ENCODE measurements at regions not wholly inside any gene's neighbourhood (a gene's known extent, or its start where the extent isn't known, plus 50 kb on each side); places are given as distances from the start of the nearest gene placed in this dataset.

DNA sequence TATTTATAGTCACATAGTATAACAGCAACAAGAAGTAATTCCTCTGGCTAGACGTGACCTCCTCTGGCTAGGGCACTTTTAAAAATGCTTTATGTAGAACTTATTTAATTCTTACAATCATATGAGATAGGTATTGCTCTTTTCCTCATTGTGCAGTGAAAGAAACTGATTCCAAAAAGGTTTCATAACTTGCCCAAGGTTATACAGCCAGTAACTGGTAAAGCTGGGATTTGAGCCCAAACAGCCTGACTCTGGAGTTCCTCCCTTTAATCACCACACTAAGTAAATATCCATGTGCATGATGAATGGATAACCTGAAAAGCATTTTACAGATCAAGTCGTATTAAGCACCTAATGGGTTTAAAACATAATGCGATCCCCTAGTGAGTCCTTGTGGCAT, 214.6 kb downstream of the PRL start:
- CTCF ChIA-PET = interaction anchor here (0.5 kb wide), 1 partner anchor 14 kb away, joined by 3 read pairs; no protein-coding TSS in a partner anchor

More for the DNA sequence above, 214.6 kb downstream of the PRL start:
- Histone ChIP-seq H3K56ac (ENCODE audit: extremely low read depth, insufficient read depth, low read length) (no peak overlapping the region), H3K79me1 (ENCODE audit: low read depth in 1 of 2, low read length in 2 of 2) (no peaks in the 10 kb centered on the region), H2AK5ac (ENCODE audit: low read depth, low read length) (no peak overlapping the region), H3K18ac (ENCODE audit: low read depth, low read length) (no peak overlapping the region; the same call in 1 of the 2 replicates), H4K8ac (ENCODE audit: low read depth in 2 of 2, low read length in 2 of 2) (no peak overlapping the region), H3K14ac (replicated peaks; ENCODE audit: low read depth, low read length) (no peak overlapping the region), H3K9ac (ENCODE audit: low read depth, low read length) (no peak overlapping the region), H3K23ac (ENCODE audit: low read depth, low read length) (no peak overlapping the region), H4K91ac (ENCODE audit: insufficient read depth, low read depth, low read length) (no peak overlapping the region), H2BK20ac (ENCODE audit: low read depth, low read length) (no peak overlapping the region), H4K5ac (ENCODE audit: low read depth, low read length) (no peak overlapping the region), H3K4me3 (ENCODE audit: insufficient read depth, low read depth, low read length) (no peak overlapping the region), H2BK5ac (ENCODE audit: low read depth, low read length, poor library complexity, severe bottlenecking) (no peak overlapping the region), H4K20me1 (ENCODE audit: insufficient read depth, low read length) (no peaks in the 10 kb centered on the region), H3K4me1 (ENCODE audit: control insufficient read depth, insufficient read depth, low read length) (peaks cover 5% of the 10 kb centered on the region; the same call in 1 of the 2 replicates), H2BK15ac (ENCODE audit: low read depth, low read length) (no peak overlapping the region), H3K9me3 (ENCODE audit: control insufficient read depth, insufficient read depth, low read length) (no peaks in the 10 kb centered on the region), H3K4me2 (ENCODE audit: low read depth, low read length) (no peak overlapping the region), H2BK120ac (ENCODE audit: low read depth, low read length) (no peak overlapping the region), H2AFZ (replicated peaks; ENCODE audit: low read length, poor library complexity) (no peak overlapping the region), H2AK9ac (replicated peaks; ENCODE audit: low read depth, low read length, poor library complexity) (no peak overlapping the region), H3K9me1 (ENCODE audit: insufficient read depth, low read length) (no peaks in the 10 kb centered on the region), H3K27ac (ENCODE audit: insufficient read depth, low read length) (no peak overlapping the region), H3K4ac (ENCODE audit: low read depth, low read length) (no peak overlapping the region), H3K36me3 (ENCODE audit: control insufficient read depth, insufficient read depth, low read length) (no peaks in the 10 kb centered on the region), H3K27me3 (ENCODE audit: control insufficient read depth, insufficient read depth, low read length) (no peaks in the 10 kb centered on the region)
- peak; percentile 53 for ATAC-seq (ENCODE audit: low read depth)
- in situ Hi-C loops (cut with MboI; ENCODE audit: low sequenced_read_pairs) = no loop called here
- BruUV-seq (replicated peaks) = no TSS peak
- intact Hi-C loops (cut with micrococcal nuclease) = loop anchor here (5.0 kb wide), 1 partner anchor 55 kb away; no protein-coding TSS in a partner anchor
- no peak for TF ChIP-seq SMC3 (IDR thresholded peaks at IDR 0.05; ENCODE audit: low read depth, low read length)
- TF ChIP-seq, protein P1, sequence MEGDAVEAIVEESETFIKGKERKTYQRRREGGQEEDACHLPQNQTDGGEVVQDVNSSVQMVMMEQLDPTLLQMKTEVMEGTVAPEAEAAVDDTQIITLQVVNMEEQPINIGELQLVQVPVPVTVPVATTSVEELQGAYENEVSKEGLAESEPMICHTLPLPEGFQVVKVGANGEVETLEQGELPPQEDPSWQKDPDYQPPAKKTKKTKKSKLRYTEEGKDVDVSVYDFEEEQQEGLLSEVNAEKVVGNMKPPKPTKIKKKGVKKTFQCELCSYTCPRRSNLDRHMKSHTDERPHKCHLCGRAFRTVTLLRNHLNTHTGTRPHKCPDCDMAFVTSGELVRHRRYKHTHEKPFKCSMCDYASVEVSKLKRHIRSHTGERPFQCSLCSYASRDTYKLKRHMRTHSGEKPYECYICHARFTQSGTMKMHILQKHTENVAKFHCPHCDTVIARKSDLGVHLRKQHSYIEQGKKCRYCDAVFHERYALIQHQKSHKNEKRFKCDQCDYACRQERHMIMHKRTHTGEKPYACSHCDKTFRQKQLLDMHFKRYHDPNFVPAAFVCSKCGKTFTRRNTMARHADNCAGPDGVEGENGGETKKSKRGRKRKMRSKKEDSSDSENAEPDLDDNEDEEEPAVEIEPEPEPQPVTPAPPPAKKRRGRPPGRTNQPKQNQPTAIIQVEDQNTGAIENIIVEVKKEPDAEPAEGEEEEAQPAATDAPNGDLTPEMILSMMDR (conservative IDR thresholded peaks at IDR 0.05; ENCODE audit: low read depth, low read length) = no peak
- TF ChIP-seq BHLHE40 (IDR thresholded peaks at IDR 0.05; ENCODE audit: low read depth, low read length) = no peak
- no peak for TF ChIP-seq CEBPB (IDR thresholded peaks at IDR 0.05; ENCODE audit: low read depth, low read length)
- no peak for TF ChIP-seq NFE2L2 (IDR thresholded peaks at IDR 0.05; ENCODE audit: low read depth, low read length)
- TF ChIP-seq MXI1 (IDR thresholded peaks at IDR 0.05; ENCODE audit: borderline replicate concordance, low read depth, low read length) = no peak
- TF ChIP-seq CHD1 (IDR thresholded peaks at IDR 0.05; ENCODE audit: low read depth, low read length) = no peak
- no peak for TF ChIP-seq RFX5 (IDR thresholded peaks at IDR 0.05; ENCODE audit: low read depth, low read length)
- TF ChIP-seq FOS (IDR thresholded peaks at IDR 0.05; ENCODE audit: low read depth, low read length) = no peak
- no peak for TF ChIP-seq POLR2A (IDR thresholded peaks at IDR 0.05; ENCODE audit: low read depth, low read length)
- no peak for TF ChIP-seq MAFK (IDR thresholded peaks at IDR 0.05; ENCODE audit: low read depth, low read length)
- no peak for TF ChIP-seq RAD21 (IDR thresholded peaks at IDR 0.05; ENCODE audit: low read length)
- no peak for TF ChIP-seq RCOR1 (IDR thresholded peaks at IDR 0.05; ENCODE audit: insufficient replicate concordance, low read length)
- no peak for TF ChIP-seq MAZ (IDR thresholded peaks at IDR 0.05; ENCODE audit: borderline replicate concordance, low read depth, low read length)
- TF ChIP-seq, protein P2, sequence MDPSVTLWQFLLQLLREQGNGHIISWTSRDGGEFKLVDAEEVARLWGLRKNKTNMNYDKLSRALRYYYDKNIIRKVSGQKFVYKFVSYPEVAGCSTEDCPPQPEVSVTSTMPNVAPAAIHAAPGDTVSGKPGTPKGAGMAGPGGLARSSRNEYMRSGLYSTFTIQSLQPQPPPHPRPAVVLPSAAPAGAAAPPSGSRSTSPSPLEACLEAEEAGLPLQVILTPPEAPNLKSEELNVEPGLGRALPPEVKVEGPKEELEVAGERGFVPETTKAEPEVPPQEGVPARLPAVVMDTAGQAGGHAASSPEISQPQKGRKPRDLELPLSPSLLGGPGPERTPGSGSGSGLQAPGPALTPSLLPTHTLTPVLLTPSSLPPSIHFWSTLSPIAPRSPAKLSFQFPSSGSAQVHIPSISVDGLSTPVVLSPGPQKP (IDR thresholded peaks at IDR 0.05; ENCODE audit: borderline replicate concordance, low read depth, low read length) = no peak
- TF ChIP-seq, protein P3, sequence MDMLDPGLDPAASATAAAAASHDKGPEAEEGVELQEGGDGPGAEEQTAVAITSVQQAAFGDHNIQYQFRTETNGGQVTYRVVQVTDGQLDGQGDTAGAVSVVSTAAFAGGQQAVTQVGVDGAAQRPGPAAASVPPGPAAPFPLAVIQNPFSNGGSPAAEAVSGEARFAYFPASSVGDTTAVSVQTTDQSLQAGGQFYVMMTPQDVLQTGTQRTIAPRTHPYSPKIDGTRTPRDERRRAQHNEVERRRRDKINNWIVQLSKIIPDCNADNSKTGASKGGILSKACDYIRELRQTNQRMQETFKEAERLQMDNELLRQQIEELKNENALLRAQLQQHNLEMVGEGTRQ (IDR thresholded peaks at IDR 0.05; ENCODE audit: low read depth, low read length) = no peak
- dilution Hi-C loops (cut with HindIII; ENCODE audit: low sequenced_read_pairs, unreplicated experiment) = no loop called here
- no CpG with 5 or more reads among the region's 3 CpGs for WGBS, 2 experiments (ENCODE audit: extremely low coverage in 2 of 2, insufficient read length in 1 of 2)
- POLR2A ChIA-PET (ENCODE audit: unreplicated experiment) = no interaction called here
- DNase-seq = peak; percentile 65
